IMR-90 (cell line): ENCODE measurements at regions not wholly inside any gene's neighbourhood (a gene's known extent, or its start where the extent isn't known, plus 50 kb on each side); places are given as distances from the start of the nearest gene placed in this dataset.

ENCODE experiments used
- ATAC-seq: fragments of 200-7000 bp; cut with Tn5 transposase; 2 replicates; pipeline ENCODE4 v1.9.1; 2020; ENCODE audit warnings: low read depth, mild to moderate bottlenecking, moderate library complexity
- BruUV-seq: library from RNA; stranded (reverse); fragments of 400-500 nt; replicated peaks from 2 replicates; lab custom pipeline; 2021; lab: Mats Ljungman, UMichigan
- CTCF ChIA-PET: fragments of 300-600 bp; formaldehyde crosslinking; extraction: SDS; loops from one replicate; lab custom pipeline; 2021; ENCODE audit warnings: antibody characterized with exemption; lab: Yijun Ruan, JAX
- POLR2A ChIA-PET: fragments of 300-600 bp; sonication (Branson Sonifier 250); formaldehyde crosslinking; loops from one replicate; lab custom pipeline; 2022; ENCODE audit warnings: antibody characterized with exemption; ENCODE audit not compliant: unreplicated experiment; lab: Charles Lee
- DNase-seq: peaks from one replicate; pipeline ENCODE4 v3.0.0; 2013
- H2AFZ ChIP-seq: replicated peaks from 2 replicates; pipeline ENCODE3; 2013; ENCODE audit warnings: low read length, mild to moderate bottlenecking; ENCODE audit not compliant: poor library complexity
- H2AK5ac ChIP-seq: 2 replicates; pipeline ENCODE4 v1.6.1; 2013; ENCODE audit warnings: low read depth, low read length, inconsistent platforms
- H2AK9ac ChIP-seq: replicated peaks from 2 replicates; pipeline ENCODE3; 2013; ENCODE audit warnings: mild to moderate bottlenecking, low read depth, low read length, moderate library complexity; ENCODE audit not compliant: poor library complexity
- H2BK120ac ChIP-seq: 2 replicates; pipeline ENCODE4 v1.6.1; 2013; ENCODE audit warnings: low read depth, low read length, inconsistent platforms
- H2BK15ac ChIP-seq: 3 replicates; pipeline ENCODE4 v1.6.1; 2013; ENCODE audit warnings: low read depth, low read length, inconsistent platforms
- H2BK20ac ChIP-seq: 2 replicates; pipeline ENCODE4 v1.6.1; 2013; ENCODE audit warnings: low read depth, mild to moderate bottlenecking, inconsistent platforms, low read length, moderate library complexity
- H2BK5ac ChIP-seq: 2 replicates; pipeline ENCODE4 v1.6.1; 2013; ENCODE audit warnings: mild to moderate bottlenecking, low read depth, low read length, inconsistent platforms; ENCODE audit not compliant: poor library complexity, severe bottlenecking
- H3K14ac ChIP-seq: replicated peaks from 2 replicates; pipeline ENCODE4 v1.6.1; 2013; ENCODE audit warnings: low read depth, low read length, inconsistent platforms
- H3K18ac ChIP-seq: 2 replicates; pipeline ENCODE4 v1.6.1; 2013; ENCODE audit warnings: low read depth, low read length, control low read depth
- H3K23ac ChIP-seq: 2 replicates; pipeline ENCODE4 v1.6.1; 2013; ENCODE audit warnings: low read depth, low read length, inconsistent platforms
- H3K27ac ChIP-seq: 2 replicates; pipeline ENCODE4 v1.5.1; 2013; ENCODE audit warnings: mild to moderate bottlenecking, control low read depth, low read length; ENCODE audit not compliant: insufficient read depth
- H3K27me3 ChIP-seq: 2 replicates; pipeline ENCODE4 v1.6.1; 2013; ENCODE audit warnings: low read length; ENCODE audit not compliant: control insufficient read depth, insufficient read depth
- H3K36me3 ChIP-seq: 2 replicates; pipeline ENCODE4 v1.6.1; 2013; ENCODE audit warnings: low read length, mixed read lengths; ENCODE audit not compliant: control insufficient read depth, insufficient read depth
- H3K4ac ChIP-seq: 2 replicates; pipeline ENCODE4 v1.6.1; 2013; ENCODE audit warnings: low read depth, low read length, inconsistent platforms
- H3K4me1 ChIP-seq: 2 replicates; pipeline ENCODE4 v1.6.1; 2013; ENCODE audit warnings: low read length, mixed read lengths; ENCODE audit not compliant: control insufficient read depth, insufficient read depth
- H3K4me2 ChIP-seq: 2 replicates; pipeline ENCODE4 v1.6.1; 2013; ENCODE audit warnings: low read depth, mild to moderate bottlenecking, control low read depth, low read length, moderate library complexity
- H3K4me3 ChIP-seq: 2 replicates; pipeline ENCODE4 v1.5.1; 2013; ENCODE audit warnings: low read depth, mild to moderate bottlenecking, control low read depth, low read length, moderate library complexity; ENCODE audit not compliant: insufficient read depth
- H3K56ac ChIP-seq: 2 replicates; pipeline ENCODE4 v1.6.1; 2013; ENCODE audit warnings: low read length, inconsistent platforms; ENCODE audit not compliant: insufficient read depth; ENCODE audit errors: extremely low read depth
- H3K79me1 ChIP-seq, 2 experiments: 2 replicates each; pipeline ENCODE4 v1.6.1; 2013; ENCODE audit warnings: low read length in 2 of 2, inconsistent platforms in 1 of 2, low read depth in 1 of 2
- H3K9ac ChIP-seq: 2 replicates; pipeline ENCODE4 v1.6.1; 2013; ENCODE audit warnings: low read depth, low read length, control low read depth
- H3K9me1 ChIP-seq: 2 replicates; pipeline ENCODE4 v1.6.1; 2013; ENCODE audit warnings: low read length, inconsistent platforms; ENCODE audit not compliant: insufficient read depth
- H3K9me3 ChIP-seq: 2 replicates; pipeline ENCODE4 v1.6.1; 2013; ENCODE audit warnings: low read length; ENCODE audit not compliant: control insufficient read depth, insufficient read depth
- H4K20me1 ChIP-seq: 2 replicates; pipeline ENCODE4 v1.6.1; 2013; ENCODE audit warnings: low read length, inconsistent platforms; ENCODE audit not compliant: insufficient read depth
- H4K5ac ChIP-seq: 2 replicates; pipeline ENCODE4 v1.6.1; 2013; ENCODE audit warnings: mild to moderate bottlenecking, low read depth, low read length, control low read depth
- H4K8ac ChIP-seq, 2 experiments: 2 replicates each; pipeline ENCODE4 v1.6.1; 2013; ENCODE audit warnings: low read depth in 2 of 2, low read length in 2 of 2, control low read depth in 1 of 2, inconsistent platforms in 1 of 2
- H4K91ac ChIP-seq: 2 replicates; pipeline ENCODE4 v1.6.1; 2013; ENCODE audit warnings: low read depth, low read length, inconsistent platforms; ENCODE audit not compliant: insufficient read depth
- CHD1 ChIP-seq: IDR thresholded peaks from 2 replicates; pipeline ENCODE4 v1.6.1; 2012; ENCODE audit warnings: low read depth, low read length, improper control_type of control experiment
- MAFK ChIP-seq: IDR thresholded peaks from 2 replicates; pipeline ENCODE4 v1.6.1; 2012; ENCODE audit warnings: low read depth, low read length, improper control_type of control experiment
- MAZ ChIP-seq: IDR thresholded peaks from 2 replicates; pipeline ENCODE4 v1.6.1; 2012; ENCODE audit warnings: low read depth, mild to moderate bottlenecking, low read length, improper control_type of control experiment, moderate library complexity, borderline replicate concordance
- NFE2L2 ChIP-seq: fragments of 150-350 bp; IDR thresholded peaks from 2 replicates; pipeline ENCODE4 v1.6.1; 2016; ENCODE audit warnings: low read depth, mild to moderate bottlenecking, low read length
- RAD21 ChIP-seq: IDR thresholded peaks from 2 replicates; pipeline ENCODE4 v1.6.1; 2012; ENCODE audit warnings: low read length, improper control_type of control experiment
- WGBS, 2 experiments: methylation state at CpG; one replicate each; pipeline versions ENCODE4 v1.1.5 to v1.1.7; 2013; ENCODE audit warnings: missing lambda C conversion rate in 2 of 2; ENCODE audit not compliant: insufficient read length in 1 of 2; ENCODE audit errors: extremely low coverage in 2 of 2; 5-methylcytosine and 5-hydroxymethylcytosine counted together
- dilution Hi-C: fragments of 300-500 bp; cut with HindIII; formaldehyde crosslinking; loops from one replicate; pipeline ENCODE4 v1.14.3; 2018; ENCODE audit warnings: low sequenced_read_pairs; ENCODE audit not compliant: unreplicated experiment
- in situ Hi-C: fragments of 300-500 bp; cut with MboI; formaldehyde crosslinking; loops from 3 replicates; pipeline ENCODE4 v1.14.3; 2019; ENCODE audit warnings: low sequenced_read_pairs, inconsistent platforms, mixed read lengths
- intact Hi-C: fragments of 100-400 bp; cut with micrococcal nuclease; formaldehyde crosslinking; loops from 2 replicates; pipeline ENCODE4 v1.10.0; 2022

DNA sequence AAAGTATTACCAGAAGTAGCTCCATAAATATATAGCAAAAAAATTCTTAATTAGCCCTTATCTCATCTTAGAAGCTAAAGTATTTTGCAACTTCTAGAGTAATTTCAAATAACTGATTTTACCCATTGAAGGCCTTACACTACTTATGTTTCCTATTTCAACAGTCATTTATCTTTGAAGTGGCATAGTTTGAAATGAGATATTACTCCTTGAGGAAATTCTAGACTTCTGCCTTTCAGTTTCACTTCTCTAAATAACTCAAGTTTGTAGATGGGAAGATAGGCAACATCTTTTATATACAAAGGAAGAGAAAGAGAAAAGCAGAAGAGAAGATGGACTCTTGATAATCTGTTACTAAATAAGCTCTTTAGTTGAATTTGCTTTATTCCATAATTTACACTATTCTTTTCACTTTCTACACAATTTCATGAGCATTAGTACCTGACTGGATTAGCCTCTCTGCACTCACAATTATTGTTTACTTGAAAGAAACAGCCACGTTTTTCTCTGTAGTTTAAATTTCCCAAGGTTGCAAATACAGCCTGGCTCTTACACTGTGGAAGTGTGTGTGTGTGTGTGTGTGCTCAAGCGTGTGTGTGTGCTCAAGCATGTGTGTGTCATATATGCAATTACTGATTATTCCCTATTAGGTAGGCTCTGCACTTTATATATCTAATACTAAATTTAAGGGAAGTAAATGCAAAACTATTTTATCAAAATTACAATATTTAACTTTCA is 60.6 kb upstream of the EMB start:
- Histone ChIP-seq H2AK9ac (no peak overlapping the region), H3K4me3 (no peak overlapping the region), H4K5ac (no peak overlapping the region), H4K20me1 (no peaks in the 10 kb centered on the region), H3K27ac (no peak overlapping the region), H2BK15ac (no peak overlapping the region), H3K4ac (no peak overlapping the region), H3K27me3 (no peaks in the 10 kb centered on the region), H4K91ac (no peak overlapping the region), H3K4me2 (no peak overlapping the region), H3K9ac (no peak overlapping the region), H3K9me3 (no peaks in the 10 kb centered on the region), H3K79me1 (no peaks in the 10 kb centered on the region), H2AK5ac (no peak overlapping the region), H3K14ac (no peak overlapping the region), H2BK120ac (no peak overlapping the region), H3K23ac (no peak overlapping the region), H3K56ac (no peak overlapping the region), H4K8ac (no peak overlapping the region), H2BK5ac (no peak overlapping the region), H3K36me3 (no peaks in the 10 kb centered on the region), H3K18ac (no peak overlapping the region), H2BK20ac (no peak overlapping the region), H3K4me1 (no peaks in the 10 kb centered on the region), H3K9me1 (no peaks in the 10 kb centered on the region), H2AFZ (no peak overlapping the region)
- BruUV-seq, result no TSS peak
- in situ Hi-C loops (no loop called here), intact Hi-C loops (no loop called here), dilution Hi-C loops (no loop called here)
- ChIA-PET CTCF (no interaction called here), POLR2A (no interaction called here)
- TF ChIP-seq CHD1 (no peak), MAZ (no peak), MAFK (no peak), NFE2L2 (no peak), RAD21 (no peak)
- DNase-seq, result no peak
- WGBS, 2 experiments, result no CpG with 5 or more reads among the region's 2 CpGs
- no peak for ATAC-seq
